ENCODE measurements at regions not wholly inside any gene's neighbourhood (a gene's known extent, or its start where the extent isn't known, plus 50 kb on each side); places are given as distances from the start of the nearest gene placed in this dataset.
A peak's percentile ranks its signal among the peaks of the same experiment; 100 is the strongest.

GRCh38 chr3:59566481-59566975 lies 516.7 kb upstream of the CFAP20DC start (continued):
- TF ChIP-seq SKIL (IDR thresholded peaks at IDR 0.05; ENCODE audit: low read depth, poor library complexity, severe bottlenecking) (peak; percentile 94), ZNF24 (IDR thresholded peaks at IDR 0.05) (peak; percentile 89), CEBPB (IDR thresholded peaks at IDR 0.05; ENCODE audit: borderline replicate concordance in 1 of 2, low read depth in 2 of 2, low read length in 2 of 2) (peak in 1 of 2 experiments; percentile 42; a peak in 1 of 4 replicates)

- Histone ChIP-seq H3K4me2 (ENCODE audit: control insufficient read depth, insufficient read depth) (no peak overlapping the region), H2AFZ (ENCODE audit: control insufficient read depth, low read depth, low read length) (no peak overlapping the region), H3K4me3 (no peak overlapping the region), H4K20me1 (ENCODE audit: control insufficient read depth, insufficient read depth) (no peaks in the 10 kb centered on the region), H3K36me3 (ENCODE audit: control insufficient read depth in 2 of 2, insufficient read depth in 2 of 2, low read length in 1 of 2) (no peaks in the 10 kb centered on the region), H3K27ac (ENCODE audit: control insufficient read depth, insufficient read depth) (no peak overlapping the region), H3K9ac (ENCODE audit: control insufficient read depth, insufficient read depth, low read length) (no peak overlapping the region), H3K27me3 (replicated peaks in 1 of 2; ENCODE audit: control insufficient read depth in 2 of 2, insufficient read depth in 2 of 2, low read length in 1 of 2) (no peaks in the 10 kb centered on the region), H3K79me2 (ENCODE audit: control insufficient read depth, insufficient read depth, low read length) (no peaks in the 10 kb centered on the region), H3K4me1 (ENCODE audit: control insufficient read depth, insufficient read depth, low read length) (peaks cover 32% of the 10 kb centered on the region), H3K9me3 (replicated peaks; ENCODE audit: control insufficient read depth, insufficient read depth, low read length) (peaks cover 2% of the 10 kb centered on the region; the same call in 1 of the 3 replicates)
- FAIRE-seq = no peak
- WGBS (ENCODE audit: insufficient coverage, insufficient replicate concordance, low lambda C conversion rate, missing lambda C conversion rate) = 76% methylated on average over 2 of the region's 2 CpGs
- in situ Hi-C loops (cut with MboI) (no loop called here), intact Hi-C loops (cut with micrococcal nuclease; ENCODE audit: unreplicated experiment) (no loop called here)
- POLR2A ChIA-PET = interaction anchor here (1.1 to 1.4 kb wide), 3 partner anchors 17 to 120 kb away, joined by 3 to 4 read pairs (median 4); no protein-coding TSS in a partner anchor
- DNase-seq (ENCODE audit: low read depth, low spot score) = no peak
- no TSS peak for BruUV-seq (replicated peaks)
- no peak for ATAC-seq
- SMC1A ChIA-PET (ENCODE audit: uncharacterized antibody, unreplicated experiment) = interaction anchor here (0.5 to 6.7 kb wide), 16 partner anchors 10 to 700 kb away, joined by 3 to 44 read pairs (median 5); no protein-coding TSS in a partner anchor
- CTCF ChIA-PET = interaction anchor here (1.1 to 2.5 kb wide), 9 partner anchors 10 to 318 kb away, joined by 3 to 16 read pairs (median 4); no protein-coding TSS in a partner anchor
- RAD21 ChIA-PET (ENCODE audit: unreplicated experiment) = interaction anchor here (1.4 to 5.2 kb wide), 6 partner anchors 17 to 181 kb away, joined by 3 to 41 read pairs (median 20); no protein-coding TSS in a partner anchor
- TF ChIP-seq EGR1 (IDR thresholded peaks at IDR 0.05; ENCODE audit: borderline replicate concordance in 1 of 2, low read depth in 2 of 2, low read length in 2 of 2) (no peak), ZBTB40 (IDR thresholded peaks at IDR 0.05; ENCODE audit: borderline replicate concordance) (no peak), CHD4 (IDR thresholded peaks at IDR 0.05) (no peak), HSF1 (IDR thresholded peaks at IDR 0.05; ENCODE audit: low read depth, low read length) (no peak)
Observed at GRCh38 chr3:59565125-59565524, 515.3 kb upstream of the CFAP20DC start.
